H1 (cell line): ENCODE measurements at regions not wholly inside any gene's neighbourhood (a gene's known extent, or its start where the extent isn't known, plus 50 kb on each side); places are given as distances from the start of the nearest gene placed in this dataset.

Source experiments
- CTCF ChIA-PET: fragments of 300-600 bp; sonication (Branson Sonifier 250); formaldehyde crosslinking; loops from one replicate; lab custom pipeline; 2021; ENCODE audit not compliant: partially characterized antibody; lab: Charles Lee
- POLR2A ChIA-PET: fragments of 300-600 bp; sonication (Branson Sonifier 250); formaldehyde crosslinking; loops from one replicate; lab custom pipeline; 2021; ENCODE audit warnings: inconsistent platforms; ENCODE audit not compliant: partially characterized antibody; lab: Charles Lee
- DNase-seq, 2 experiments: peaks; one replicate each; pipeline versions ENCODE4 v3.0.0 to v3.0.0-alpha.2; 2010 to 2022; ENCODE audit warnings: low spot score in 2 of 2, low read depth in 1 of 2, mixed read lengths in 1 of 2
- FAIRE-seq: peaks from 2 replicates; lab custom pipeline; 2011; peaks lifted over from hg19 to GRCh38; lab: Jason Lieb, UNC
- H2AFZ ChIP-seq: 2 replicates; pipeline ENCODE4 v1.8.1; 2012; ENCODE audit warnings: low read length, inconsistent platforms
- H2AK5ac ChIP-seq: 2 replicates; pipeline ENCODE4 v1.6.1; 2013; ENCODE audit warnings: low read depth, low read length
- H2BK120ac ChIP-seq: replicated peaks from 2 replicates; pipeline ENCODE3; 2013; ENCODE audit warnings: low read depth, low read length, inconsistent platforms
- H2BK12ac ChIP-seq: 2 replicates; pipeline ENCODE4 v1.6.1; 2013; ENCODE audit warnings: low read depth, low read length
- H2BK15ac ChIP-seq: 2 replicates; pipeline ENCODE4 v1.6.1; 2013; ENCODE audit warnings: low read length
- H2BK20ac ChIP-seq: 2 replicates; pipeline ENCODE4 v1.6.1; 2013; ENCODE audit warnings: low read length
- H2BK5ac ChIP-seq: 2 replicates; pipeline ENCODE4 v1.6.1; 2013; ENCODE audit warnings: low read depth, low read length
- H3K14ac ChIP-seq: 2 replicates; pipeline ENCODE4 v1.6.1; 2013; ENCODE audit warnings: inconsistent platforms; ENCODE audit not compliant: insufficient read length
- H3K18ac ChIP-seq: 2 replicates; pipeline ENCODE4 v1.6.1; 2013; ENCODE audit warnings: low read length; ENCODE audit errors: extremely low read depth
- H3K23ac ChIP-seq: 2 replicates; pipeline ENCODE4 v1.6.1; 2013; ENCODE audit warnings: inconsistent platforms; ENCODE audit not compliant: insufficient read length
- H3K23me2 ChIP-seq: 2 replicates; pipeline ENCODE4 v1.6.1; 2013; ENCODE audit warnings: low read depth, low read length
- H3K27ac ChIP-seq: 2 replicates; pipeline ENCODE4 v1.6.1; 2011; ENCODE audit warnings: low read depth, low read length, inconsistent platforms
- H3K27me3 ChIP-seq, 4 experiments: replicated peaks in 1 of 4; 1 replicate in 1 of 4; 2 replicates in 3 of 4; pipeline versions ENCODE4 v1.6.1 to v1.8.1; 2011 to 2013; ENCODE audit warnings: low read length in 3 of 4, mild to moderate bottlenecking in 3 of 4, inconsistent platforms in 2 of 4, mixed read lengths in 2 of 4, moderate library complexity in 1 of 4; ENCODE audit not compliant: control insufficient read depth in 3 of 4, insufficient read depth in 3 of 4; ENCODE audit errors: extremely low read depth in 1 of 4
- H3K36me3 ChIP-seq, 4 experiments: 2 replicates each; pipeline versions ENCODE4 v1.6.1 to v1.8.1; 2011 to 2013; ENCODE audit warnings: mild to moderate bottlenecking in 4 of 4, low read length in 3 of 4, moderate library complexity in 2 of 4, control low read depth in 1 of 4, inconsistent platforms in 1 of 4; ENCODE audit not compliant: insufficient read depth in 4 of 4, control insufficient read depth in 2 of 4
- H3K4ac ChIP-seq: replicated peaks from 2 replicates; pipeline ENCODE3; 2013; ENCODE audit warnings: low read length, low read depth, mixed read lengths, inconsistent platforms; ENCODE audit not compliant: insufficient read length
- H3K4me1 ChIP-seq, 4 experiments: replicated peaks in 1 of 4; 1 replicate in 1 of 4; 2 replicates in 3 of 4; pipeline versions ENCODE4 v1.6.1 to v1.8.1; 2011 to 2013; ENCODE audit warnings: low read length in 3 of 4, inconsistent platforms in 2 of 4, mixed read lengths in 1 of 4; ENCODE audit not compliant: insufficient read depth in 4 of 4, control insufficient read depth in 3 of 4
- H3K4me2 ChIP-seq, 2 experiments: 2 replicates each; pipeline versions ENCODE4 v1.6.1 to v1.8.1; 2011 to 2013; ENCODE audit warnings: low read depth in 2 of 2, low read length in 2 of 2, control low read depth in 1 of 2, inconsistent platforms in 1 of 2, mild to moderate bottlenecking in 1 of 2; ENCODE audit not compliant: insufficient read depth in 1 of 2
- H3K4me3 ChIP-seq, 4 experiments: fragments of 200-600, 300-600 bp in 1 of 4; sonication (generic), shearing (Covaris generic), sonication (Bioruptor Twin) in 1 of 4; 2 replicates each; pipeline versions ENCODE4 v1.5.1 to v1.8.1; 2011 to 2016; ENCODE audit warnings: low read length in 4 of 4, low read depth in 3 of 4, control low read depth in 2 of 4, inconsistent platforms in 2 of 4, mild to moderate bottlenecking in 2 of 4, mixed read lengths in 1 of 4, moderate library complexity in 1 of 4; ENCODE audit not compliant: insufficient read depth in 2 of 4; ENCODE audit errors: extremely low read depth in 1 of 4
- H3K56ac ChIP-seq: replicated peaks from 2 replicates; pipeline ENCODE3; 2013; ENCODE audit warnings: low read depth, mild to moderate bottlenecking, mixed read lengths, low read length, inconsistent platforms; ENCODE audit not compliant: insufficient read length
- H3K79me1 ChIP-seq: 2 replicates; pipeline ENCODE4 v1.6.1; 2013; ENCODE audit warnings: low read depth, low read length, control low read depth
- H3K79me2 ChIP-seq, 2 experiments: 2 replicates each; pipeline versions ENCODE4 v1.6.1 to v1.8.1; 2012 to 2013; ENCODE audit warnings: low read length in 2 of 2, mild to moderate bottlenecking in 2 of 2, inconsistent platforms in 1 of 2; ENCODE audit not compliant: insufficient read depth in 2 of 2, control insufficient read depth in 1 of 2
- H3K9ac ChIP-seq, 4 experiments: replicated peaks in 1 of 4; 1 replicate in 1 of 4; 2 replicates in 3 of 4; pipeline versions ENCODE4 v1.6.1 to v1.8.1; 2011 to 2013; ENCODE audit warnings: low read depth in 3 of 4, low read length in 3 of 4, control low read depth in 2 of 4, mild to moderate bottlenecking in 2 of 4, moderate library complexity in 2 of 4, inconsistent platforms in 1 of 4; ENCODE audit errors: extremely low read depth in 1 of 4
- H3K9me3 ChIP-seq, 2 experiments: 2 replicates each; pipeline versions ENCODE4 v1.6.1 to v1.8.1; 2012 to 2013; ENCODE audit warnings: mild to moderate bottlenecking in 2 of 2, moderate library complexity in 2 of 2, control low read depth in 1 of 2, inconsistent platforms in 1 of 2, low read depth in 1 of 2, low read length in 1 of 2, mixed read lengths in 1 of 2; ENCODE audit not compliant: insufficient read depth in 2 of 2
- H4K20me1 ChIP-seq, 2 experiments: replicated peaks in 1 of 2; 2 replicates each; pipeline versions ENCODE3 to v1.8.1; 2011 to 2013; ENCODE audit warnings: inconsistent platforms in 2 of 2, low read length in 2 of 2, mild to moderate bottlenecking in 1 of 2; ENCODE audit not compliant: insufficient read depth in 2 of 2, control insufficient read depth in 1 of 2
- H4K5ac ChIP-seq: 2 replicates; pipeline ENCODE4 v1.6.1; 2013; ENCODE audit warnings: low read length, low read depth, mixed read lengths, inconsistent platforms; ENCODE audit not compliant: insufficient read length
- H4K8ac ChIP-seq: 2 replicates; pipeline ENCODE4 v1.8.0; 2013; ENCODE audit warnings: mild to moderate bottlenecking, moderate library complexity, low read length, inconsistent platforms; ENCODE audit not compliant: insufficient read depth; ENCODE audit errors: extremely low read depth
- H4K91ac ChIP-seq: replicated peaks from 2 replicates; pipeline ENCODE3; 2013; ENCODE audit warnings: low read length, mixed read lengths, inconsistent platforms; ENCODE audit not compliant: insufficient read length
- CBX5 ChIP-seq: fragments of 300-800, 300-1000 bp; sonication (generic); IDR thresholded peaks from 2 replicates; pipeline ENCODE4 v1.7.1; 2016; ENCODE audit warnings: antibody characterized with exemption, low read length, low read depth
- EP300 ChIP-seq, 2 experiments: IDR thresholded peaks; 1 replicate in 1 of 2; 2 replicates in 1 of 2; pipeline ENCODE4 v1.6.1; 2011 to 2012; ENCODE audit warnings: low read depth in 2 of 2, low read length in 2 of 2, mild to moderate bottlenecking in 2 of 2, borderline replicate concordance in 1 of 2, inconsistent platforms in 1 of 2, moderate library complexity in 1 of 2
- HDAC2 ChIP-seq, 2 experiments: fragments of 300-600 bp in 1 of 2; sonication (generic) in 1 of 2; IDR thresholded peaks; 2 replicates each; pipeline ENCODE4 v1.6.1; 2011 to 2012; ENCODE audit warnings: low read depth in 2 of 2, low read length in 2 of 2, mild to moderate bottlenecking in 2 of 2, moderate library complexity in 2 of 2, borderline replicate concordance in 1 of 2, inconsistent platforms in 1 of 2
- HDAC6 ChIP-seq: IDR thresholded peaks from one replicate; pipeline ENCODE4 v1.7.1; 2012; ENCODE audit warnings: low read depth, mild to moderate bottlenecking, inconsistent platforms, low read length, moderate library complexity
- POLR2AphosphoS5 ChIP-seq: IDR thresholded peaks from 2 replicates; pipeline ENCODE4 v1.6.1; 2011; ENCODE audit warnings: low read depth, low read length
- RNF2 ChIP-seq: fragments of 200-900, 300-1000 bp; sonication (generic); IDR thresholded peaks from 2 replicates; pipeline ENCODE4 v1.7.1; 2016; ENCODE audit warnings: borderline replicate concordance, low read depth, mild to moderate bottlenecking, antibody characterized with exemption, low read length; ENCODE audit not compliant: poor library complexity, severe bottlenecking; ENCODE audit errors: missing control alignments
- SIN3A ChIP-seq, 2 experiments: IDR thresholded peaks in 1 of 2; conservative IDR thresholded peaks in 1 of 2; 2 replicates each; pipeline ENCODE4 v1.6.1; 2011 to 2012; ENCODE audit warnings: low read length in 2 of 2, improper control_type of control experiment in 1 of 2, low read depth in 1 of 2, mild to moderate bottlenecking in 1 of 2
- SRF ChIP-seq: IDR thresholded peaks from 2 replicates; pipeline ENCODE4 v1.6.1; 2011; ENCODE audit warnings: mild to moderate bottlenecking, low read depth, low read length, moderate library complexity
- TAF1 ChIP-seq: IDR thresholded peaks from 2 replicates; pipeline ENCODE4 v1.6.1; 2011; ENCODE audit warnings: mild to moderate bottlenecking, low read depth, low read length
- USF2 ChIP-seq: IDR thresholded peaks from 2 replicates; pipeline ENCODE4 v1.6.1; 2011; ENCODE audit warnings: low read length, improper control_type of control experiment
- WGBS, 2 experiments: shearing (Covaris generic) in 1 of 2; methylation state at CpG; one replicate each; pipeline versions ENCODE4 v1.1.6 to v1.1.7; 2013 to 2015; ENCODE audit warnings: low lambda C conversion rate in 2 of 2, mixed read lengths in 2 of 2, inconsistent platforms in 1 of 2, low coverage in 1 of 2, missing lambda C conversion rate in 1 of 2; ENCODE audit not compliant: insufficient replicate concordance in 2 of 2, insufficient coverage in 1 of 2, insufficient read length in 1 of 2; ENCODE audit errors: extremely low coverage in 1 of 2, missing lambda C conversion rate in 1 of 2; 5-methylcytosine and 5-hydroxymethylcytosine counted together
- TF ChIP-seq, protein P1 (sequence below): IDR thresholded peaks from 2 replicates; pipeline ENCODE4 v1.6.1; 2012; ENCODE audit warnings: inconsistent platforms
- TF ChIP-seq, protein P2 (sequence below): IDR thresholded peaks from 2 replicates; pipeline ENCODE4 v1.6.1; 2011; ENCODE audit warnings: low read depth, mild to moderate bottlenecking, low read length; ENCODE audit not compliant: insufficient read depth

DNA sequence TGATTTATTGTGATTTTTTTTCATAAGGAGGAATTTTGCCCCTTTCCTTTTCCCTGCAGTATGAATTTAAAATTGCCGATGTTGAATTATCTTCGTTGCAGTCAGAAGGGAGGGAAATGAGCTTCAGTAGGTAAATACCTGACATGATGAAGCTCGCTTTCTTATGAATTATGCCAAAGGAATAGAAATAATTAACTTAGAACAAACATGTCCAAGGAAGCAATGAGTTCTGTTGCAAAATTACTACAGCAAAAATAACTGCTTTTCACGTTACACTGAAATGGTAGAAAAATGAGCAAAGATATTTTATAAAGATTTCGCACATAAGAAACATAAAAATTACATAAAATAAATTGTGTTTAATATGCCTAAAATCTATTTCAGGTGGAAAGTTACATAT, 91.1 kb upstream of the ZNF804A start:
- H4K8ac ChIP-seq = no peak overlapping the region
- no peaks in the 10 kb centered on the region for H3K79me1 ChIP-seq
- FAIRE-seq = no peak
- TF ChIP-seq SIN3A (conservative IDR thresholded peaks at IDR 0.05 in 1 of 2, IDR thresholded peaks at IDR 0.05 in 1 of 2; ENCODE audit: low read depth in 1 of 2, low read length in 2 of 2) (no peak), EP300 (IDR thresholded peaks at IDR 0.05; ENCODE audit: borderline replicate concordance in 1 of 2, low read depth in 2 of 2, low read length in 2 of 2) (no peak), HDAC2 (IDR thresholded peaks at IDR 0.05; ENCODE audit: borderline replicate concordance in 1 of 2, low read depth in 2 of 2, low read length in 2 of 2) (no peak), TAF1 (no peak), USF2 (no peak), SRF (no peak), RNF2 (no peak), HDAC6 (no peak), CBX5 (no peak), POLR2AphosphoS5 (no peak)
- TF ChIP-seq, protein P1, sequence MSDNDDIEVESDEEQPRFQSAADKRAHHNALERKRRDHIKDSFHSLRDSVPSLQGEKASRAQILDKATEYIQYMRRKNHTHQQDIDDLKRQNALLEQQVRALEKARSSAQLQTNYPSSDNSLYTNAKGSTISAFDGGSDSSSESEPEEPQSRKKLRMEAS = no peak
- TF ChIP-seq, protein P2, sequence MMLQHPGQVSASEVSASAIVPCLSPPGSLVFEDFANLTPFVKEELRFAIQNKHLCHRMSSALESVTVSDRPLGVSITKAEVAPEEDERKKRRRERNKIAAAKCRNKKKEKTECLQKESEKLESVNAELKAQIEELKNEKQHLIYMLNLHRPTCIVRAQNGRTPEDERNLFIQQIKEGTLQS = no peak

More for the DNA sequence above, 91.1 kb upstream of the ZNF804A start:
- no peak overlapping the region for H3K4me2 ChIP-seq
- H2AK5ac ChIP-seq = no peak overlapping the region
- no peak overlapping the region for H3K9ac ChIP-seq
- no peaks in the 10 kb centered on the region for H3K23me2 ChIP-seq
- no peak overlapping the region for H3K18ac ChIP-seq
- H2BK12ac ChIP-seq = no peak overlapping the region
- H3K56ac ChIP-seq = no peak overlapping the region
- H2BK20ac ChIP-seq = no peak overlapping the region
- H2BK5ac ChIP-seq = no peak overlapping the region
- H3K14ac ChIP-seq = no peak overlapping the region
- H4K5ac ChIP-seq = no peak overlapping the region
- no peak overlapping the region for H2BK120ac ChIP-seq
- H3K27me3 ChIP-seq = no peaks in the 10 kb centered on the region
- H2AFZ ChIP-seq = no peak overlapping the region
- no peak for DNase-seq
- H3K4ac ChIP-seq = no peak overlapping the region
- no peak overlapping the region for H3K23ac ChIP-seq
- CTCF ChIA-PET = no interaction called here
- no peak overlapping the region for H2BK15ac ChIP-seq
- H3K9me3 ChIP-seq = no peaks in the 10 kb centered on the region
- no peak overlapping the region for H4K91ac ChIP-seq
- no peak overlapping the region for H3K4me3 ChIP-seq
- H3K79me2 ChIP-seq = no peaks in the 10 kb centered on the region
- no peaks in the 10 kb centered on the region for H3K36me3 ChIP-seq
- POLR2A ChIA-PET = no interaction called here
- no peaks in the 10 kb centered on the region; a peak in 1 of 7 replicates for H3K4me1 ChIP-seq
- WGBS, 2 experiments = 93% methylated on average over 5 of the region's 5 CpGs; no CpG with 5 or more reads in 1 of the 2 experiments
- no peak overlapping the region for H3K27ac ChIP-seq
- H4K20me1 ChIP-seq = no peaks in the 10 kb centered on the region
